WTC11 (cell line): ENCODE measurements at regions not wholly inside any gene's neighbourhood (a gene's known extent, or its start where the extent isn't known, plus 50 kb on each side); places are given as distances from the start of the nearest gene placed in this dataset.

Experiments
- ATAC-seq: fragments of 200-7000 bp; cut with Tn5 transposase; 2 replicates; pipeline ENCODE4 v1.10.0; 2021; ENCODE audit warnings: mild to moderate bottlenecking, moderate library complexity
- CTCF ChIA-PET: fragments of 300-600 bp; sonication (Branson Sonifier 250); formaldehyde crosslinking; loops from one replicate; lab custom pipeline; 2021; ENCODE audit warnings: antibody characterized with exemption; lab: Charles Lee
- POLR2A ChIA-PET: fragments of 350-600 bp; sonication (Branson Sonifier 250); formaldehyde crosslinking; loops from one replicate; lab custom pipeline; 2021; ENCODE audit warnings: antibody characterized with exemption; lab: Charles Lee
- DNase-seq: peaks from one replicate; pipeline ENCODE4 v3.0.0; 2021; ENCODE audit warnings: low spot score
- H3K27ac Mint-ChIP-seq: 2 replicates; pipeline ENCODE4 v1.8.0; 2021; ENCODE audit warnings: mixed read lengths
- H3K27me3 Mint-ChIP-seq: 2 replicates; pipeline ENCODE4 v1.8.0; 2021; ENCODE audit warnings: low read depth, mild to moderate bottlenecking, moderate library complexity, mixed read lengths
- H3K36me3 Mint-ChIP-seq: 2 replicates; pipeline ENCODE4 v1.8.0; 2021; ENCODE audit warnings: mixed read lengths
- H3K4me1 Mint-ChIP-seq: 2 replicates; pipeline ENCODE4 v1.8.0; 2022; ENCODE audit warnings: mixed read lengths
- H3K4me3 Mint-ChIP-seq: 2 replicates; pipeline ENCODE4 v1.8.0; 2021; ENCODE audit warnings: mild to moderate bottlenecking, moderate library complexity, mixed read lengths
- H3K9me3 Mint-ChIP-seq: 2 replicates; pipeline ENCODE4 v1.8.0; 2021; ENCODE audit warnings: mixed read lengths
- E2F4 ChIP-seq: sonication (generic); formaldehyde crosslinking; IDR thresholded peaks from 2 replicates; pipeline ENCODE4 v1.8.1; 2022; ENCODE audit warnings: low read depth, mild to moderate bottlenecking, moderate library complexity, missing genetic modification reagents, borderline replicate concordance
- FOXJ3 ChIP-seq: sonication (generic); formaldehyde crosslinking; IDR thresholded peaks from 2 replicates; pipeline ENCODE4 v1.9.0; 2021; ENCODE audit warnings: missing genetic modification reagents, mild to moderate bottlenecking, borderline replicate concordance
- GTF2I ChIP-seq: fragments of 250-450 bp; sonication (Bioruptor Pico); conservative IDR thresholded peaks from 2 replicates; pipeline ENCODE4 v1.4.0; 2021; ENCODE audit warnings: mild to moderate bottlenecking
- JAZF1 ChIP-seq: fragments of 250-450 bp; sonication (Bioruptor Pico); IDR thresholded peaks from 2 replicates; pipeline ENCODE4 v1.9.0; 2021; ENCODE audit warnings: moderate library complexity, mild to moderate bottlenecking, inconsistent platforms
- NFATC4 ChIP-seq: fragments of 250-450 bp; sonication (Bioruptor Pico); IDR thresholded peaks from 2 replicates; pipeline ENCODE4 v1.9.0; 2021; ENCODE audit warnings: mild to moderate bottlenecking
- NFYB ChIP-seq: sonication (generic); formaldehyde crosslinking; conservative IDR thresholded peaks from 2 replicates; pipeline ENCODE4 v1.8.0; 2022; ENCODE audit warnings: low read depth, missing genetic modification reagents
- OVOL2 ChIP-seq: fragments of 250-450 bp; sonication (Bioruptor Pico); IDR thresholded peaks from 2 replicates; pipeline ENCODE4 v1.9.0; 2021; ENCODE audit warnings: mild to moderate bottlenecking, borderline replicate concordance
- PRRX2 ChIP-seq: fragments of 250-450 bp; sonication (Bioruptor Pico); IDR thresholded peaks from 2 replicates; pipeline ENCODE4 v1.8.0; 2021; ENCODE audit warnings: mild to moderate bottlenecking
- SMAD3 ChIP-seq: sonication (generic); formaldehyde crosslinking; IDR thresholded peaks from 2 replicates; pipeline ENCODE4 v1.8.0; 2022; ENCODE audit warnings: missing genetic modification reagents, mild to moderate bottlenecking, borderline replicate concordance
- SMAD4 ChIP-seq: sonication (generic); formaldehyde crosslinking; IDR thresholded peaks from 2 replicates; pipeline ENCODE4 v1.8.0; 2022; ENCODE audit warnings: mild to moderate bottlenecking, missing genetic modification reagents
- SOX15 ChIP-seq: fragments of 250-450 bp; sonication (Bioruptor Pico); IDR thresholded peaks from 2 replicates; pipeline ENCODE4 v1.9.0; 2021; ENCODE audit warnings: mild to moderate bottlenecking
- TEAD1 ChIP-seq: sonication (generic); formaldehyde crosslinking; IDR thresholded peaks from 2 replicates; pipeline ENCODE4 v1.8.0; 2022; ENCODE audit warnings: mild to moderate bottlenecking, missing genetic modification reagents
- ZBTB21 ChIP-seq: sonication (generic); formaldehyde crosslinking; IDR thresholded peaks from 2 replicates; pipeline ENCODE4 v1.8.1; 2023; ENCODE audit warnings: mild to moderate bottlenecking, missing genetic modification reagents, borderline replicate concordance
- ZNF138 ChIP-seq: sonication (generic); formaldehyde crosslinking; conservative IDR thresholded peaks from 2 replicates; pipeline ENCODE4 v1.8.1; 2022; ENCODE audit warnings: mild to moderate bottlenecking, moderate library complexity, missing genetic modification reagents
- ZNF219 ChIP-seq: sonication (generic); formaldehyde crosslinking; IDR thresholded peaks from 2 replicates; pipeline ENCODE4 v1.8.0; 2023; ENCODE audit warnings: missing genetic modification reagents, mild to moderate bottlenecking, borderline replicate concordance
- ZNF317 ChIP-seq: sonication (generic); formaldehyde crosslinking; IDR thresholded peaks from 2 replicates; pipeline ENCODE4 v1.8.1; 2023; ENCODE audit warnings: low read depth, mild to moderate bottlenecking, moderate library complexity, missing genetic modification reagents, borderline replicate concordance
- ZNF396 ChIP-seq: fragments of 250-450 bp; sonication (Bioruptor Pico); IDR thresholded peaks from 2 replicates; pipeline ENCODE4 v1.8.0; 2021; ENCODE audit warnings: mild to moderate bottlenecking, moderate library complexity, borderline replicate concordance
- TF ChIP-seq, protein P1 (sequence below): sonication (generic); formaldehyde crosslinking; IDR thresholded peaks from 2 replicates; pipeline ENCODE4 v1.8.1; 2023; ENCODE audit warnings: mild to moderate bottlenecking, missing genetic modification reagents, moderate library complexity
- TF ChIP-seq, protein P2 (sequence below): sonication (generic); formaldehyde crosslinking; IDR thresholded peaks from 2 replicates; pipeline ENCODE4 v1.8.0; 2023; ENCODE audit warnings: missing genetic modification reagents
- TF ChIP-seq, protein P3 (sequence below): fragments of 250-450 bp; sonication (Bioruptor Pico); conservative IDR thresholded peaks from 2 replicates; pipeline ENCODE4 v1.9.0; 2021; ENCODE audit warnings: mild to moderate bottlenecking
- TF ChIP-seq, protein P4 (sequence below): sonication (generic); formaldehyde crosslinking; IDR thresholded peaks from 2 replicates; pipeline ENCODE4 v1.8.1; 2023; ENCODE audit warnings: mild to moderate bottlenecking, missing genetic modification reagents
- TF ChIP-seq, protein P5 (sequence below): sonication (generic); formaldehyde crosslinking; IDR thresholded peaks from 2 replicates; pipeline ENCODE4 v1.8.1; 2023; ENCODE audit warnings: mild to moderate bottlenecking, missing genetic modification reagents, borderline replicate concordance

GRCh38 chr1:218945050-218945449 is 228.6 kb upstream of the LYPLAL1 start:
- no peak overlapping the region for H3K4me3 Mint-ChIP-seq
- ChIA-PET POLR2A (no interaction called here), CTCF (no interaction called here)
- peaks cover 17% of the 10 kb centered on the region for H3K9me3 Mint-ChIP-seq
- no peak overlapping the region for H3K27ac Mint-ChIP-seq
- H3K27me3 Mint-ChIP-seq = no peaks in the 10 kb centered on the region
- no peak for ATAC-seq
- DNase-seq = no peak
- TF ChIP-seq NFATC4 (no peak), ZNF317 (CRISPR knock-in tag) (no peak), OVOL2 (CRISPR knock-in tag) (no peak), SMAD3 (no peak), SMAD4 (no peak), ZNF138 (CRISPR knock-in tag) (no peak), ZNF219 (CRISPR knock-in tag) (no peak)
- TF ChIP-seq, protein P1, sequence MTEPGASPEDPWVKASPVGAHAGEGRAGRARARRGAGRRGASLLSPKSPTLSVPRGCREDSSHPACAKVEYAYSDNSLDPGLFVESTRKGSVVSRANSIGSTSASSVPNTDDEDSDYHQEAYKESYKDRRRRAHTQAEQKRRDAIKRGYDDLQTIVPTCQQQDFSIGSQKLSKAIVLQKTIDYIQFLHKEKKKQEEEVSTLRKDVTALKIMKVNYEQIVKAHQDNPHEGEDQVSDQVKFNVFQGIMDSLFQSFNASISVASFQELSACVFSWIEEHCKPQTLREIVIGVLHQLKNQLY = no peak
- peaks cover 6% of the 10 kb centered on the region; the same call in 1 of the 2 replicates for H3K36me3 Mint-ChIP-seq
- H3K4me1 Mint-ChIP-seq = no peaks in the 10 kb centered on the region

GRCh38 chr1:218946147-218946546 is 227.5 kb upstream of the LYPLAL1 start:
- Mint-ChIP-seq H3K4me1 (no peaks in the 10 kb centered on the region), H3K9me3 (peaks cover 6% of the 10 kb centered on the region), H3K27ac (no peak overlapping the region), H3K4me3 (no peak overlapping the region), H3K36me3 (peaks cover 3% of the 10 kb centered on the region; the same call in 1 of the 2 replicates), H3K27me3 (no peaks in the 10 kb centered on the region)
- ChIA-PET POLR2A (no interaction called here), CTCF (no interaction called here)
- no peak for ATAC-seq
- no peak for TF ChIP-seq NFYB (CRISPR knock-in tag)
- TF ChIP-seq GTF2I = no peak
- no peak for TF ChIP-seq E2F4 (CRISPR knock-in tag)
- TF ChIP-seq, protein P2, sequence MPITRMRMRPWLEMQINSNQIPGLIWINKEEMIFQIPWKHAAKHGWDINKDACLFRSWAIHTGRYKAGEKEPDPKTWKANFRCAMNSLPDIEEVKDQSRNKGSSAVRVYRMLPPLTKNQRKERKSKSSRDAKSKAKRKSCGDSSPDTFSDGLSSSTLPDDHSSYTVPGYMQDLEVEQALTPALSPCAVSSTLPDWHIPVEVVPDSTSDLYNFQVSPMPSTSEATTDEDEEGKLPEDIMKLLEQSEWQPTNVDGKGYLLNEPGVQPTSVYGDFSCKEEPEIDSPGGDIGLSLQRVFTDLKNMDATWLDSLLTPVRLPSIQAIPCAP (CRISPR knock-in tag) = no peak
- TF ChIP-seq PRRX2 = no peak
- TF ChIP-seq, protein P1 = no peak
- no peak for TF ChIP-seq ZBTB21 (CRISPR knock-in tag)
- no peak for TF ChIP-seq ZNF396 (CRISPR knock-in tag)
- TF ChIP-seq FOXJ3 = no peak
- DNase-seq = no peak

DNA sequence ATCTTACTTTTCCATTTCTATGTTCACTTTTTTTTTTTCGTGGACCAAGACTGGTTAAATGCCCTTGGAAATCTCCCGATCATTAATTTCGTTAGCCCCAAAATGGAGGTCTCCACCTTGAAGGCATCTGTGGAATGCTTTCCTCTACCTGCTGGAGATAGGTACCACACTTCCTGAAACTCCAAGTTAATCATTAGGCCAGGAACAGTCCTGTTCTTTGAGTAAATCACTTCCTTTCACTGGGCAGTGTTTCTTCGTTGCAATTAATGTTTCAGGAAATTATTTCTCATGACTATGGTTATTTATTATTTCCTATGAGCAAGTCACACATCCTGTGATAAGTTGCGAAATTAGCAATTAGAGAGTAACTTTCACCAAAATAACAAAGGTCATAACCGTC is 225.2 kb upstream of the LYPLAL1 start:
- Mint-ChIP-seq H3K4me3 (no peak overlapping the region), H3K4me1 (no peaks in the 10 kb centered on the region), H3K9me3 (no peaks in the 10 kb centered on the region), H3K27me3 (no peaks in the 10 kb centered on the region), H3K27ac (no peak overlapping the region), H3K36me3 (no peaks in the 10 kb centered on the region)
- ChIA-PET CTCF (no interaction called here), POLR2A (no interaction called here)
- ATAC-seq = no peak
- DNase-seq = no peak
- TF ChIP-seq, protein P3, sequence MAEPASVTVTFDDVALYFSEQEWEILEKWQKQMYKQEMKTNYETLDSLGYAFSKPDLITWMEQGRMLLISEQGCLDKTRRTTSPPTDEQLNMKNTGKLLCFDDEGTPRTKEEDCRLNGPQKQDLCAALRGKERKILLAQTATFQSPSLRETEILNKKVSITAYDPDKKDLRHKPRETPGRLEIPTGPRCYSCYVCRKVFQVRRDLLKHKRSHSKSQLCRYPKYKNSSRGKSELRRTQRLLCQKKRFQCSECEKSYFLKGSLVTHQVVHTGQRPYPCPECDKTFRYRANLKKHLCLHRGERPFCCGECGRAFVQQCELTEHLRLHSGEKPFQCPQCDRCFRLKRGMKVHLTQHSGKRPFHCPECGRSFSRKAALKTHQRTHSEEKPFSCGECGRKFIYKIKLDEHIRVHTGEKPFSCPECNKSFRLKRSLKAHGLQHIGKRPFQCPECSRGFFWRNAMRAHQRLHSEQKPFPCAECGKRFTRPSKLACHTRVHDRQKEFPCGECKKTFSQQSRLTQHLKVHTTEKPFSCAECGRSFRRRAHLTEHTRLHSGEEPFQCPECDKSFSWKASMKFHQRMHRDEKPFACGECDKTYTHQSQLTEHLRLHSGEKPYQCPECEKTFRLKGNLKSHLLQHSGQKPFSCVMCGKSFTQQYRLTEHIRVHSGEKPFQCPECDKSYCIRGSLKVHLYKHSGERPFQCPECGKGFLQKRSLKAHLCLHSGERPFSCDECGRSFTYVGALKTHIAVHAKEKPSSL (CRISPR knock-in tag) = no peak
- TF ChIP-seq, protein P4, sequence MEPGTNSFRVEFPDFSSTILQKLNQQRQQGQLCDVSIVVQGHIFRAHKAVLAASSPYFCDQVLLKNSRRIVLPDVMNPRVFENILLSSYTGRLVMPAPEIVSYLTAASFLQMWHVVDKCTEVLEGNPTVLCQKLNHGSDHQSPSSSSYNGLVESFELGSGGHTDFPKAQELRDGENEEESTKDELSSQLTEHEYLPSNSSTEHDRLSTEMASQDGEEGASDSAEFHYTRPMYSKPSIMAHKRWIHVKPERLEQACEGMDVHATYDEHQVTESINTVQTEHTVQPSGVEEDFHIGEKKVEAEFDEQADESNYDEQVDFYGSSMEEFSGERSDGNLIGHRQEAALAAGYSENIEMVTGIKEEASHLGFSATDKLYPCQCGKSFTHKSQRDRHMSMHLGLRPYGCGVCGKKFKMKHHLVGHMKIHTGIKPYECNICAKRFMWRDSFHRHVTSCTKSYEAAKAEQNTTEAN (CRISPR knock-in tag) = no peak
- TF ChIP-seq SOX15 = no peak
- TF ChIP-seq TEAD1 (CRISPR knock-in tag) = no peak
- TF ChIP-seq, protein P2 (CRISPR knock-in tag) = no peak
- no peak for TF ChIP-seq JAZF1 (CRISPR knock-in tag)
- TF ChIP-seq, protein P5, sequence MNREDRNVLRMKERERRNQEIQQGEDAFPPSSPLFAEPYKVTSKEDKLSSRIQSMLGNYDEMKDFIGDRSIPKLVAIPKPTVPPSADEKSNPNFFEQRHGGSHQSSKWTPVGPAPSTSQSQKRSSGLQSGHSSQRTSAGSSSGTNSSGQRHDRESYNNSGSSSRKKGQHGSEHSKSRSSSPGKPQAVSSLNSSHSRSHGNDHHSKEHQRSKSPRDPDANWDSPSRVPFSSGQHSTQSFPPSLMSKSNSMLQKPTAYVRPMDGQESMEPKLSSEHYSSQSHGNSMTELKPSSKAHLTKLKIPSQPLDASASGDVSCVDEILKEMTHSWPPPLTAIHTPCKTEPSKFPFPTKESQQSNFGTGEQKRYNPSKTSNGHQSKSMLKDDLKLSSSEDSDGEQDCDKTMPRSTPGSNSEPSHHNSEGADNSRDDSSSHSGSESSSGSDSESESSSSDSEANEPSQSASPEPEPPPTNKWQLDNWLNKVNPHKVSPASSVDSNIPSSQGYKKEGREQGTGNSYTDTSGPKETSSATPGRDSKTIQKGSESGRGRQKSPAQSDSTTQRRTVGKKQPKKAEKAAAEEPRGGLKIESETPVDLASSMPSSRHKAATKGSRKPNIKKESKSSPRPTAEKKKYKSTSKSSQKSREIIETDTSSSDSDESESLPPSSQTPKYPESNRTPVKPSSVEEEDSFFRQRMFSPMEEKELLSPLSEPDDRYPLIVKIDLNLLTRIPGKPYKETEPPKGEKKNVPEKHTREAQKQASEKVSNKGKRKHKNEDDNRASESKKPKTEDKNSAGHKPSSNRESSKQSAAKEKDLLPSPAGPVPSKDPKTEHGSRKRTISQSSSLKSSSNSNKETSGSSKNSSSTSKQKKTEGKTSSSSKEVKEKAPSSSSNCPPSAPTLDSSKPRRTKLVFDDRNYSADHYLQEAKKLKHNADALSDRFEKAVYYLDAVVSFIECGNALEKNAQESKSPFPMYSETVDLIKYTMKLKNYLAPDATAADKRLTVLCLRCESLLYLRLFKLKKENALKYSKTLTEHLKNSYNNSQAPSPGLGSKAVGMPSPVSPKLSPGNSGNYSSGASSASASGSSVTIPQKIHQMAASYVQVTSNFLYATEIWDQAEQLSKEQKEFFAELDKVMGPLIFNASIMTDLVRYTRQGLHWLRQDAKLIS (CRISPR knock-in tag) = no peak
